ENCODE measurements at regions not wholly inside any gene's neighbourhood (a gene's known extent, or its start where the extent isn't known, plus 50 kb on each side); places are given as distances from the start of the nearest gene placed in this dataset.

- Mint-ChIP-seq H3K4me3 (no peak overlapping the region), H3K9me3 (no peaks in the 10 kb centered on the region), H3K36me3 (no peaks in the 10 kb centered on the region), H3K4me1 (no peaks in the 10 kb centered on the region), H3K27ac (no peak overlapping the region)
- DNase-seq (ENCODE audit: low spot score in 2 of 2), result no peak
- ATAC-seq, result no peak
Observed at GRCh38 chrX:125953814-125954213, 212.3 kb downstream of the DCAF12L2 start.

DNA sequence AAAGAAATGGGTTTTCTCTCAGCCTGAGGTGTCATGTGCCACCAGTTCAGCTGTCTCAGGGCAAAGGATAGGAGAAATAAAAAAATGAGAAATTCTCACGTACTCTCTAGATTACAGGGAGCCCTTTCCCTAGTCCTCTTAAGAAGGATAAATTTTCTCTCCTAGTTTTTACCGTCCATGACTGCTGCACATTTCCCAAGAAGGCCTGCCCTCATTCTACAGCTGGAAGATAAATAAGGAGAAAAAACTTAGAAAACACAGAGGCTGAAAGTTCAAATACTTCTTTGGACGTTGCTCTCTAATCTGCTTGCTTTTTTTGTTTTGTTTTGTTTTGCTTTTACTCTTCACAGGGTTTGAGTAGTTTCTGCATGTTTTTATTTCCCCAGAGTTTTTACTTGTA lies 211.9 kb downstream of the DCAF12L2 start:
- H3K27ac Mint-ChIP-seq, result no peak overlapping the region
- H3K4me1 Mint-ChIP-seq, result no peaks in the 10 kb centered on the region
- DNase-seq (ENCODE audit: low spot score in 2 of 2) (no peak), ATAC-seq (no peak)
- H3K9me3 Mint-ChIP-seq, result no peaks in the 10 kb centered on the region
- no peak overlapping the region for H3K4me3 Mint-ChIP-seq
- no peaks in the 10 kb centered on the region for H3K36me3 Mint-ChIP-seq

- no peaks in the 10 kb centered on the region for H3K36me3 Mint-ChIP-seq
- no peak for ATAC-seq
- H3K27ac Mint-ChIP-seq, result no peak overlapping the region
- peaks cover 8% of the 10 kb centered on the region for H3K9me3 Mint-ChIP-seq
- no peak overlapping the region for H3K4me3 Mint-ChIP-seq
- no peak for DNase-seq (ENCODE audit: low spot score in 2 of 2)
- no peaks in the 10 kb centered on the region for H3K4me1 Mint-ChIP-seq
Observed at GRCh38 chrX:125977851-125978250, 188.2 kb downstream of the DCAF12L2 start.

DNA sequence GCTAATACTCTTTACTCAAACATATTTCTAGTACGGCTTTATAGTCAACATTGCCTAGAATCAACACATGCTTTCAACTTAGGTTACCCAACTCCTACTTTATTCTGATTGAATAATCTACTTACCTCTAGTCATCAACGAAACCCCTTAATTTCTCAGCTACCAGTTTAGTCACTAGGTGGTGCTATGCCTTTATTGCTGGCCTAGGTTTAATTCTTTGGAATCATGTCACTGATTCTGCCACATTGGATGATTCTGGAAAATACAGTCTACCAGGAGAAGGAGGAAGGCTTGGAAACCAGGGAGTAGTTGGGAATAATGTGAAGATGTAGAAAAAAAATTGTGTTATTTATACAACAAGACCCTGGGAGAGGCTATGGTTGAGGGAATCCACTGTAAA lies 167.7 kb downstream of the DCAF12L2 start:
- H3K27ac Mint-ChIP-seq, result no peak overlapping the region
- H3K4me3 Mint-ChIP-seq, result no peak overlapping the region

DNA sequence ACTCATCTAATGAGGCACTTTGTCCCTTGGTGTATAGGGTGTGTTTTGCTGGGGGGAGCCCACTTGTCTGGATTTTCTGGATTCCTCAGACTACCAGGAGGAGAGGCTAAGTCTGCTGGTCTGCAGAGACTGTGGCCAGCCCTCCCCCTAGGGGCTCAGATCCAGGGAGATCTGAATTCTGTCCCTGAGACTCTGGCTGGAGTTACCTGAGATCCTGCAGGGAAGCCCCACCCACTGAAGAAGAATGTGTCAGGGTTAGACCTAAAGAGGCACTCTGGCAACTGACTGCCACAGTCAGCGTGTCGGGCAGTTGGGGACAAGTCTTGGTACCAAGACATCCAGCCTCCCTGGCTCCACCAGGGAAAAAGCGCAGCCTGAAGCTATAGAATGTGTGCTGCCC lies 138.9 kb downstream of the DCAF12L2 start:
- Mint-ChIP-seq H3K36me3 (no peaks in the 10 kb centered on the region), H3K4me1 (no peaks in the 10 kb centered on the region), H3K9me3 (peaks cover 8% of the 10 kb centered on the region), H3K4me3 (no peak overlapping the region), H3K27ac (no peak overlapping the region)
- DNase-seq (ENCODE audit: low spot score in 2 of 2) (no peak), ATAC-seq (no peak)

More for the DNA sequence above, 167.7 kb downstream of the DCAF12L2 start:
- Mint-ChIP-seq H3K4me1 (no peaks in the 10 kb centered on the region), H3K36me3 (no peaks in the 10 kb centered on the region), H3K9me3 (peaks cover 4% of the 10 kb centered on the region)
- DNase-seq (ENCODE audit: low spot score in 2 of 2) (no peak), ATAC-seq (no peak)

GRCh38 chrX:126030021-126030420 lies 136.1 kb downstream of the DCAF12L2 start:
- H3K4me3 Mint-ChIP-seq, result no peak overlapping the region
- no peak overlapping the region for H3K27ac Mint-ChIP-seq
- no peaks in the 10 kb centered on the region for H3K36me3 Mint-ChIP-seq
- DNase-seq (ENCODE audit: low spot score in 2 of 2) (no peak), ATAC-seq (no peak)
- peaks cover 6% of the 10 kb centered on the region for H3K9me3 Mint-ChIP-seq
- H3K4me1 Mint-ChIP-seq, result no peaks in the 10 kb centered on the region

DNA sequence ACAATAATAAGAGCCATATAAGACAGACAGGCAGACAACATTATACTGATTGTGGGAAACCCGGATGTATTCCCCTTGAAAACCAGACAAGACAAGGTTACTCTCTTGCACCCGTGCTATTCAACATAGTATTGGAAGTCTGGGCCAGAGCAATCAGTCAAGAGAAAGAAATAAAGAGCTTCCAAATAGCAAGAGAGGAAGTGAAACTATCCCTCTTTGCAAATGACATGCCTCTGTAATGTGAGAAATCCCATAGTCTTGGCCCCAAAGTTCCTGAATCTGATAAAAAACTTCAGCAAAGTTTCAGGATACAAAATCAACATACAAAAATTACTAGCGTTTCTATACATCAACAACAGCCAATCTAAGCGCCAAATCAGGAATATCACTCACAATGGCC lies 102.1 kb downstream of the DCAF12L2 start:
- H3K27ac Mint-ChIP-seq, result no peak overlapping the region
- no peak for DNase-seq (ENCODE audit: low spot score in 2 of 2)
- H3K4me1 Mint-ChIP-seq, result no peaks in the 10 kb centered on the region
- no peak for ATAC-seq
- peaks cover 4% of the 10 kb centered on the region for H3K9me3 Mint-ChIP-seq
- H3K36me3 Mint-ChIP-seq, result no peaks in the 10 kb centered on the region
- no peak overlapping the region for H3K4me3 Mint-ChIP-seq

DNA sequence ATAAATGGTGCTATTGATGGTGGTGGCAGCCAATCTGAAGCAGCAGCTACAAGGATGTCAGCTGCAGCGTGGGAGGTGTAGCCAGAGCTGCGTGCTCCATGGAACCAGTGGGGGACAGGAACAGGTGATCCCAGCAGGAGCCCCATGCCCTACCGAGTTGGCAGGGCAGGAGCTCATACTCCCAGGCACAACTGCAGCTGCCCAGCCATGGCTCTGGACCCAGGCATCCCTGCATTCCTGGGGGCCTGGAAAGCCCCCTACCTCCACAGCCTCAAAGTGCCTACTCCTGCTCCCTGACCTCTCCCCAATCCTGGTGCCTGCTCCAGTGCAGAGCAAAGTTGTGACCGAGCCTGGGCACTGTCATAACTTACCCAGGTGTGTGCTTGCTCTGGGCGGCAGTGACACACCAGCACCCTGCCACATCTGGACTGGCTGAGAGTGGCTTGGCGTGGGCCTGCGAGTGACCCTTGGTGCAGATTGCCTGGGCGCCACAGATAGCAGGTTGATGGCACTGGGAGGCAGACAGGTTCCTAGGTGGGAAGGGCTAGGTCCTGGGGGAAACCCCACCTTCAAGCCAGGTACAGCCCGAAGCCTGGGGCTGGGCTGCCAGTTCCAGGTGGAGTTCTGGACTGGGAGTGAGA lies 101.1 kb downstream of the DCAF12L2 start:
- no peak overlapping the region for H3K4me3 Mint-ChIP-seq
- H3K4me1 Mint-ChIP-seq, result no peaks in the 10 kb centered on the region
- no peak overlapping the region for H3K27ac Mint-ChIP-seq
- peaks cover 4% of the 10 kb centered on the region for H3K9me3 Mint-ChIP-seq
- H3K36me3 Mint-ChIP-seq, result no peaks in the 10 kb centered on the region
- DNase-seq (ENCODE audit: low spot score in 2 of 2) (no peak), ATAC-seq (no peak)

DNA sequence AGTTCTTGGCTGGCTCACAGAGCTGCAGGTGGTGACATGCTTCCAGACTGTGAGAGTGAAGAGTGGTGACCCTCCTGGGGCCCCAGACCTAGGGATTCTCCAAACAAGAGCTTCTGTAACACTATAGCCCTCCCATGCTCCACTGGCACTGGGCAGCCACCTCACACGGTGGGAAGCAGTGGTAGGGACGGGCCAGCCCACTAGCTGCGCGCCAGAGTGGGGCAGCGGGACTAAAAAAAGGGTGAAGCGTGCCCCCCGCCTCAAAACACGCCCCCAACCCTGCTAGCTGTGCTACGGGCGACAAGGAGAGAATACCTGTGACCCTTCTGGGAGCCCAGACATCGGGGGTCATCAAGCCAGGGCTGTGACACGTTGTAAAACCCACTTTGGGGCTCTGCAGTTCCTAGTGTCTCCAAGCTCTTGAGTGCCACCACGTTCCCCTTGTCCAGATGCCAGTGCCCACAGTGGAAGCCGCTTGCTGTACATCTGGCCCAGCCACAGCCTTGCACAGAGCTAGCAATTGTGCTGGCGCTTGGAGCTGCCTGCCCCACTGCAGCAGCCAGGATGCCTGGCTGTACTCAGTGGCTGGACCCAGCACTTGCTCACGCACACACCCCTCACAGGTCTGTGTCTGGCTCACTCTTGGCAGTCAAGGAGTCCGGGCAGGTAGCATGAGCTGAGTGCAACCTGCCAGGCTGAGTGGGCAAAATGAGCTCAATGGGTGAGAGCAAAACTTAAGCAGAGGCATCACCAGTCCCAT lies 100.0 kb downstream of the DCAF12L2 start:
- Mint-ChIP-seq H3K36me3 (no peaks in the 10 kb centered on the region), H3K27ac (no peak overlapping the region), H3K9me3 (peaks cover 4% of the 10 kb centered on the region), H3K4me3 (no peak overlapping the region), H3K4me1 (no peaks in the 10 kb centered on the region)
- no peak for ATAC-seq
- DNase-seq (ENCODE audit: low spot score in 2 of 2), result no peak
